SK-N-SH treated with all-trans-retinoic acid at 6 μM for 48 hours (cell line): ENCODE measurements at regions not wholly inside any gene's neighbourhood (a gene's known extent, or its start where the extent isn't known, plus 50 kb on each side); places are given as distances from the start of the nearest gene placed in this dataset.

ENCODE experiments used
- ATAC-seq: fragments of 200-7000 bp; cut with Tn5 transposase; 3 replicates; pipeline ENCODE4 v1.9.1; 2020; ENCODE audit warnings: mild to moderate bottlenecking, moderate library complexity
- ARNTL ChIP-seq: fragments of 450-650 bp; formaldehyde crosslinking; IDR thresholded peaks from 2 replicates; pipeline ENCODE4 v1.5.0; 2020; ENCODE audit warnings: low read depth, mild to moderate bottlenecking, moderate library complexity, borderline replicate concordance
- BACH2 ChIP-seq: fragments of 250-450 bp; sonication (Bioruptor Pico); IDR thresholded peaks from 2 replicates; pipeline ENCODE4 v1.9.0; 2021; ENCODE audit warnings: mild to moderate bottlenecking, borderline replicate concordance
- CREB5 ChIP-seq: fragments of 250-450 bp; sonication (Bioruptor Pico); IDR thresholded peaks from 2 replicates; pipeline ENCODE4 v1.5.1; 2020; ENCODE audit warnings: low read depth, mild to moderate bottlenecking, moderate library complexity
- CSDC2 ChIP-seq: fragments of 250-450 bp; sonication (Bioruptor Pico); IDR thresholded peaks from 2 replicates; pipeline ENCODE4 v1.5.0; 2020; ENCODE audit warnings: mild to moderate bottlenecking, moderate library complexity
- CSRNP3 ChIP-seq: fragments of 250-450 bp; sonication (Bioruptor Pico); IDR thresholded peaks from 2 replicates; pipeline ENCODE4 v1.5.1; 2021; ENCODE audit warnings: mild to moderate bottlenecking, moderate library complexity
- ESRRG ChIP-seq: fragments of 250-450 bp; sonication (Bioruptor Pico); IDR thresholded peaks from 2 replicates; pipeline ENCODE4 v1.6.1; 2021; ENCODE audit warnings: mild to moderate bottlenecking
- GLIS3 ChIP-seq: fragments of 250-450 bp; sonication (Bioruptor Pico); IDR thresholded peaks from 2 replicates; pipeline ENCODE4 v1.5.0; 2020; ENCODE audit warnings: mild to moderate bottlenecking, moderate library complexity
- ISL1 ChIP-seq: fragments of 250-450 bp; sonication (Bioruptor Pico); IDR thresholded peaks from 2 replicates; pipeline ENCODE4 v2.1.2; 2022; ENCODE audit warnings: mild to moderate bottlenecking, moderate library complexity
- OSR1 ChIP-seq: fragments of 250-450 bp; sonication (Bioruptor Pico); IDR thresholded peaks from 2 replicates; pipeline ENCODE4 v1.8.0; 2022; ENCODE audit warnings: moderate library complexity, mild to moderate bottlenecking, inconsistent platforms
- PATZ1 ChIP-seq: fragments of 250-450 bp; sonication (Bioruptor Pico); IDR thresholded peaks from 2 replicates; pipeline ENCODE4 v1.8.0; 2020; ENCODE audit warnings: mild to moderate bottlenecking, moderate library complexity, borderline replicate concordance
- POU6F1 ChIP-seq: fragments of 250-450 bp; sonication (Bioruptor Pico); IDR thresholded peaks from 2 replicates; pipeline ENCODE4 v1.8.0; 2021; ENCODE audit warnings: low read depth, mild to moderate bottlenecking, moderate library complexity, borderline replicate concordance
- PPARA ChIP-seq: fragments of 250-450 bp; sonication (Bioruptor Pico); IDR thresholded peaks from 2 replicates; pipeline ENCODE4 v1.5.0; 2020; ENCODE audit warnings: mild to moderate bottlenecking, borderline replicate concordance
- SNAI2 ChIP-seq: fragments of 250-450 bp; sonication (Bioruptor Pico); IDR thresholded peaks from 2 replicates; pipeline ENCODE4 v1.5.0; 2020; ENCODE audit warnings: mild to moderate bottlenecking, moderate library complexity
- TCF4 ChIP-seq: fragments of 250-450 bp; sonication (Bioruptor Pico); IDR thresholded peaks from 2 replicates; pipeline ENCODE4 v1.8.0; 2021; ENCODE audit warnings: mild to moderate bottlenecking, moderate library complexity, borderline replicate concordance
- TOX ChIP-seq: fragments of 250-450 bp; sonication (Bioruptor Pico); IDR thresholded peaks from 2 replicates; pipeline ENCODE4 v1.8.0; 2021; ENCODE audit warnings: mild to moderate bottlenecking, moderate library complexity, borderline replicate concordance
- TSHZ2 ChIP-seq: fragments of 250-450 bp; sonication (Bioruptor Pico); IDR thresholded peaks from 2 replicates; pipeline ENCODE4 v1.5.0; 2020; ENCODE audit warnings: mild to moderate bottlenecking, moderate library complexity
- ZC3H10 ChIP-seq: fragments of 250-450 bp; sonication (Bioruptor Pico); IDR thresholded peaks from 2 replicates; pipeline ENCODE4 v1.5.1; 2021; ENCODE audit warnings: mild to moderate bottlenecking, moderate library complexity
- ZFP3 ChIP-seq: fragments of 250-450 bp; sonication (Bioruptor Pico); IDR thresholded peaks from 2 replicates; pipeline ENCODE4 v1.5.0; 2020; ENCODE audit warnings: mild to moderate bottlenecking, moderate library complexity
- ZFP30 ChIP-seq: fragments of 450-650 bp; formaldehyde crosslinking; IDR thresholded peaks from 2 replicates; pipeline ENCODE4 v1.5.0; 2022; ENCODE audit warnings: mild to moderate bottlenecking, moderate library complexity
- ZNF565 ChIP-seq: fragments of 450-650 bp; formaldehyde crosslinking; conservative IDR thresholded peaks from 2 replicates; pipeline ENCODE4 v1.5.0; 2020; ENCODE audit warnings: low read depth, mild to moderate bottlenecking, moderate library complexity
- ZNF8 ChIP-seq: fragments of 450-650 bp; formaldehyde crosslinking; IDR thresholded peaks from 2 replicates; pipeline ENCODE4 v1.5.0; 2020; ENCODE audit warnings: mild to moderate bottlenecking, moderate library complexity

GRCh38 chr6:1025821-1026220, 286.1 kb upstream of the FOXQ1 start:
- TF ChIP-seq POU6F1 (CRISPR knock-in tag): no peak
- ATAC-seq: no peak

- TF ChIP-seq ISL1: no peak
- TF ChIP-seq OSR1 (CRISPR knock-in tag): no peak
- no peak for TF ChIP-seq SNAI2 (CRISPR knock-in tag)
- no peak for TF ChIP-seq PPARA
- TF ChIP-seq ESRRG (CRISPR knock-in tag): no peak
- no peak for TF ChIP-seq CSDC2 (CRISPR knock-in tag)
These were observed 287.3 kb upstream of the FOXQ1 start for GRCh38 chr6:1024587-1024986.

GRCh38 chr6:1024161-1024560, 287.7 kb upstream of the FOXQ1 start:
- TF ChIP-seq ZFP3 (CRISPR knock-in tag): no peak
- no peak for TF ChIP-seq ZFP30 (CRISPR knock-in tag)
- no peak for TF ChIP-seq ISL1
- no peak for TF ChIP-seq PPARA
- no peak for TF ChIP-seq ZNF565 (CRISPR knock-in tag)
- no peak for TF ChIP-seq PATZ1 (CRISPR knock-in tag)
- no peak for TF ChIP-seq TCF4
- no peak for TF ChIP-seq TOX
- no peak for TF ChIP-seq ZNF8 (CRISPR knock-in tag)
- no peak for TF ChIP-seq ARNTL (CRISPR knock-in tag)
- TF ChIP-seq ZC3H10: no peak
- TF ChIP-seq BACH2 (CRISPR knock-in tag): no peak
- TF ChIP-seq CSRNP3 (CRISPR knock-in tag): no peak
- TF ChIP-seq OSR1 (CRISPR knock-in tag): no peak
- TF ChIP-seq CREB5 (CRISPR knock-in tag): no peak
- no peak for TF ChIP-seq SNAI2 (CRISPR knock-in tag)
- no peak for TF ChIP-seq TSHZ2
- ATAC-seq: no peak

More at GRCh38 chr6:1024587-1024986, 287.3 kb upstream of the FOXQ1 start:
- no peak for ATAC-seq

- ATAC-seq: no peak
- no peak for TF ChIP-seq OSR1 (CRISPR knock-in tag)
- no peak for TF ChIP-seq GLIS3 (CRISPR knock-in tag)
- TF ChIP-seq CSDC2 (CRISPR knock-in tag): no peak
- no peak for TF ChIP-seq POU6F1 (CRISPR knock-in tag)
These were observed 288.7 kb upstream of the FOXQ1 start for GRCh38 chr6:1023229-1023628.
